Activated T-helper 17 cell treated with anti-CD3 and anti-CD28 coated beads, Interleukin-2, amount 50 U/mL, for 72 hours (primary cell): ENCODE measurements at regions not wholly inside any gene's neighbourhood (a gene's known extent, or its start where the extent isn't known, plus 50 kb on each side); places are given as distances from the start of the nearest gene placed in this dataset.
"Not testable (repeated sequence)": the region's sequence is repeated elsewhere in the genome, so short reads cannot be mapped to it uniquely, and the experiment has no call there.

Experiments used
- ATAC-seq: fragments of 150-1000 bp; cut with Tn5 transposase; replicated peaks from 2 replicates; pipeline ENCODE4 v1.10.0; 2021; ENCODE audit warnings: mild to moderate bottlenecking, moderate library complexity
- H3K27ac Mint-ChIP-seq: one replicate; pipeline ENCODE4 v1.8.0; 2022; ENCODE audit warnings: mixed read lengths
- H3K27me3 Mint-ChIP-seq: one replicate; pipeline ENCODE4 v1.8.0; 2022; ENCODE audit warnings: mixed read lengths
- H3K36me3 Mint-ChIP-seq: one replicate; pipeline ENCODE4 v1.8.0; 2022; ENCODE audit warnings: low read depth, mild to moderate bottlenecking, mixed read lengths
- H3K4me1 Mint-ChIP-seq: one replicate; pipeline ENCODE4 v1.8.0; 2022; ENCODE audit warnings: mixed read lengths
- H3K4me3 Mint-ChIP-seq: one replicate; pipeline ENCODE4 v1.8.0; 2022; ENCODE audit warnings: mild to moderate bottlenecking, mixed read lengths
- H3K9me3 Mint-ChIP-seq: one replicate; pipeline ENCODE4 v1.8.0; 2022; ENCODE audit warnings: mixed read lengths

DNA sequence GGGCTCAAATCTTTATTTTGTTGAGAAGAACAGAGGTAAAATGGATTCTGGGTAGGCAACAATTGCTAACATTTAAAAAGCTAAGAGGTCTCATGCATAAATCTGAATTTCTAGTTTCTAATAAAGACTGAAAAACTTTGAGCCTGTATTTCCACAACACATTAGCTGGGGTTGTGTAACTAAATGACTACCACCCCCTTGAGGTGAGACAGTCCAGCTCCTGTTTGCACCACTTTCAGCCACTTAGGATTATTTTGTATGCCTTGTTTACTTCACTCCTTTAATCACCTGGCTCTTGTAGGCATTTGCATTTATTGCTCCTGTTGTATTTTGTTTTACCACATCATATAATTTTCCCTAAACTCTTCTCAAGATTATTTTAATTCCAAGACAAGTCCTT lies 376.6 kb downstream of the PTH2R start:
- H3K4me1 Mint-ChIP-seq: no peaks in the 10 kb centered on the region
- no peaks in the 10 kb centered on the region for H3K27me3 Mint-ChIP-seq
- H3K4me3 Mint-ChIP-seq: no peak overlapping the region
- H3K27ac Mint-ChIP-seq: no peak overlapping the region
- no peaks in the 10 kb centered on the region for H3K36me3 Mint-ChIP-seq
- no peak for ATAC-seq
- no peaks in the 10 kb centered on the region for H3K9me3 Mint-ChIP-seq

DNA sequence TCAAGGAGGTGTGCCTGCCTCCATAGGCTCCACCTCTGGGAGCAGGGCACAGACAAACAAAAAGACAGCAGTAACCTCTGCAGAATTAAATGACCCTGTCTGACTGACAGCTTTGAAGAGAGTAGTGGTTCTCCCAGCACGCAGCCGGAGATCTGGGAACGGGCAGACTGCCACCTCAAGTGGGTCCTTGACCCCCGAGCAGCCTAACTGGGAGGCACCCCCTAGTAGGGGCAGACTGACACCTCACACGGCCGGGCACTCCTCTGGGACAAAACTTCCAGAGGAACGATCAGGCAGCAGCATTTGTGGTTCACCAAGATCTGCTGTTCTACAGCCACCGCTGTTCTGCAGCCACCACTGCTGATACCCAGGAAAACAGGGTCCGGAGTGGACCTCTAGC lies 378.2 kb downstream of the PTH2R start:
- not testable (repeated sequence) for ATAC-seq, H3K4me3 Mint-ChIP-seq, H3K9me3 Mint-ChIP-seq, H3K4me1 Mint-ChIP-seq, H3K36me3 Mint-ChIP-seq, H3K27ac Mint-ChIP-seq, H3K27me3 Mint-ChIP-seq

DNA sequence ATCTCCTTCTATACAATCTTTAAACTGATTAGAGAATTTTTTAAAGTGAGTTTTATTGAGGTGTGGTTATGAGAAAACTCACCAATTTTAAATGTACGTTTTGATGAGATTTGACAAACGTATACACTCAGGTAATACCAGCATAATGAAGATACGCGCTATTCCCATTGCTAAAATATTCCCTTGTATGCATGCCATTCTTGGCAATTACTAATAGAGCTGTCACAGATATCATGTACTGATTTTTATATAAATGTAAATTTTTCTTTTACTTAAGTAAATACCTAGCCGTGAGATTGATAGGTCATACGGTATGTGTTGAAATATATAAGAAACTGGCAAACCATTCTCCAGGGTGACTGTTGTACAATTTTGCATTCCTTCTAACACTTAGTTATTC lies 384.7 kb downstream of the PTH2R start:
- H3K9me3 Mint-ChIP-seq: no peaks in the 10 kb centered on the region
- no peaks in the 10 kb centered on the region for H3K27me3 Mint-ChIP-seq
- no peak overlapping the region for H3K4me3 Mint-ChIP-seq
- H3K4me1 Mint-ChIP-seq: no peaks in the 10 kb centered on the region
- no peak for ATAC-seq
- H3K27ac Mint-ChIP-seq: no peak overlapping the region
- no peaks in the 10 kb centered on the region for H3K36me3 Mint-ChIP-seq

DNA sequence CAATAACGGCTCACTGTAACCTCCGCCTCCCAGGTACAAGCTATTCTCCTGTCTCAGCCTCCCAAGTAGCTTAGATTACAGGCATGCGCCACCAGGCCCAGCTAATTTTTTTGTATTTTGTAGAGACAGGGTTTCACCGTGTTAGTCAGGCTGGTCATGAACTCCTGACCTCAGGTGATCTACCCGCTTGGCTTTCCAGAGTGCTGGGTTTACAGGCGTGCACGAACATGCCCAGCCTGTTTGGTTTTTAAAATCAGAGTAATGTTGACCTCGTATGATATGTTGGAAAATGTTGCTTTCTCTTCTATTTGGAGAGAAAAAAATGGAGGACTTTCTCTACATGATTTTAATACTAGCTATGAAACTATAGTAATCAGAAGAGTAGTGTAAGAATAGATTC lies 386.2 kb downstream of the PTH2R start:
- Mint-ChIP-seq H3K36me3 (no peaks in the 10 kb centered on the region), H3K27me3 (no peaks in the 10 kb centered on the region), H3K9me3 (no peaks in the 10 kb centered on the region), H3K27ac (no peak overlapping the region), H3K4me1 (no peaks in the 10 kb centered on the region), H3K4me3 (no peak overlapping the region)
- ATAC-seq: no peak

DNA sequence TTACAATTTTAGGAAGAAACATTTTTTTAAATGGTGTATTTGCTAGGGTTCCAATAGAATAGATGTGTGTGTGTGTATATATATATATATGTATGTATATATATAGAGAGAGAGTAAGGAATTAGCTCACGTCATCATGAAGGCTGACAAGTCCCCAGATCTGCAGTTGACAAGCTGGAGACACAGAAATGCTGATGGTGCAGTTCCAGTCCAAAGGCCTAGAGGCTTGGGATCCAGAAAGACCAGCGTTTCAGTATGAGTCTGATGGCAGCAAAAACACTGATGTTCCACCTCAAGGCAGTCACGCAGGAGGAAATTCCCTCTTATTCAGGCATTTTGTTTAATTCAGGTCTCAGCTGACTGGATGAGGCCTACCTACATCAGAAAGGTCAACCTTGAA lies 386.8 kb downstream of the PTH2R start:
- H3K4me1 Mint-ChIP-seq: no peaks in the 10 kb centered on the region
- H3K4me3 Mint-ChIP-seq: no peak overlapping the region
- no peak for ATAC-seq
- H3K36me3 Mint-ChIP-seq: no peaks in the 10 kb centered on the region
- no peak overlapping the region for H3K27ac Mint-ChIP-seq
- H3K9me3 Mint-ChIP-seq: no peaks in the 10 kb centered on the region
- no peaks in the 10 kb centered on the region for H3K27me3 Mint-ChIP-seq

DNA sequence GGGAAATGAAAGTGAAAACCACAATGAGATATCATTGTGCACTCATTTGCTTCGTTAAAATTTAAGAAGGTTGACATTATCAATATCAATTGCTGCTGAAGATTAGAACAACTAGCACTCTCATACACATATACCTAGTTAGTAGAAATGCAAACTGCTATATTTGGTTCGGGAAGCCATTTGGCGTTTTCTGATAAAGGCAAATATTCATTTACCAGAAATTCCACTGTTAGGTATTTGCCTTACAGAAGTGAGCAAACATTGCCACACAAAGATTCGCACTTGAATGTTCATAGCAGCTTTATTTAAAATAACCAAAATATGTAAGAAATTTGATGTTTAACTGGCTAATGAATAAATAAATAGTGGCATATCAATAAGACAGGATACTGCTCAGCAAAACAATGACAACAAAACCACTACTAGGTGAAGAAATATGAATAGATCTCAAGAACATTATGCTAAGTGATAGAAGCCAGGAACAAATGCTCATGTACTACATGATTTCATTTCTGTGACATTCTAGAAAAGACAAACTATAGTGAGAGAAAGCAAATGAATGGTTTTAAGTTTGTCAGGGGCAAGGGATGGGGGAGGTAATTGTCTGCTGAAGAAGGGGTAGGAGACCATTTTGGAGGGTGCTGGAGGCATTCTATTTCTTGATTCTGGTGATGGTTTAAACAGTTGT lies 387.8 kb downstream of the PTH2R start:
- H3K4me3 Mint-ChIP-seq: no peak overlapping the region
- ATAC-seq: no peak
- no peaks in the 10 kb centered on the region for H3K36me3 Mint-ChIP-seq
- H3K27me3 Mint-ChIP-seq: no peaks in the 10 kb centered on the region
- H3K27ac Mint-ChIP-seq: no peak overlapping the region
- H3K4me1 Mint-ChIP-seq: no peaks in the 10 kb centered on the region
- no peaks in the 10 kb centered on the region for H3K9me3 Mint-ChIP-seq

DNA sequence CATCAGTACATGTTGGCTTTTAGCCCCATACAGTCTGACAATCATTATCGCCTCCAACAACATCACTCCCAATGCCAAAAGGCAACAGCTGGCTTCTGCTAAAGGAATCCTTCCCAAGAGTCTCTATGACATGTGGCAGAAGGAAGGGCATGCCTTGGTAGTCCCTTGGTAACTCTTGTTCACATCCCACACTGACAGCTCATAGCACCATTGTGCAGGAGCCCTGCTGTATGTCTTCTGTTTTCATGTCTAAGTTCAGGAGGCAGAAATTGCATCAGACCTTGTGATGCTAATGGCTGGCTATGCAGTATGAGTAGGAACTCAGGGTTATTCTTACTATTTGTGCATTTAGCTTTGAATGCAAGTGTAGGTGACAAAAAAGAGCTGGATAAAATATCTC lies 392.1 kb downstream of the PTH2R start:
- no peak for ATAC-seq
- H3K27me3 Mint-ChIP-seq: no peaks in the 10 kb centered on the region
- H3K4me1 Mint-ChIP-seq: no peaks in the 10 kb centered on the region
- peaks cover 3% of the 10 kb centered on the region for H3K9me3 Mint-ChIP-seq
- H3K4me3 Mint-ChIP-seq: no peak overlapping the region
- no peak overlapping the region for H3K27ac Mint-ChIP-seq
- no peaks in the 10 kb centered on the region for H3K36me3 Mint-ChIP-seq

DNA sequence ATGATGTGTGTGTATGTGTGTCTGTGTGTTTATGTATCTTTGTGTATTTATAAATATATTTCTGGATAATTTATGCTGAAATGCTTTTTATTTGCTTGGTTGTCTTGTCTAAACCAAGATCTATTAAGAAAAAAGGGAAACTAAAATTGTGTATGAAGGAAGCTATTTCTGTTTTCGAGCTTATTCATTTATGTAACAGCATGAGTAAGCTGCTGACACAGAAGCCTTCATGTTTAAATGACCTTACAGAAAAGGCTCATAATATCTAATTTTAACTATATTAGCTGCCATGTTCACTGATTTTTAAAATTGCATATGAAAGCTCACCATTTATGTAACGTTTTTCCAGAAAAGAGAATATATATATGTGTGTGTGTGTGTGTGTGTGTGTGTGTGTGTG lies 392.8 kb downstream of the PTH2R start:
- Mint-ChIP-seq H3K4me3 (no peak overlapping the region), H3K36me3 (no peaks in the 10 kb centered on the region), H3K9me3 (peaks cover 3% of the 10 kb centered on the region), H3K27me3 (no peaks in the 10 kb centered on the region), H3K27ac (no peak overlapping the region), H3K4me1 (no peaks in the 10 kb centered on the region)
- no peak for ATAC-seq

DNA sequence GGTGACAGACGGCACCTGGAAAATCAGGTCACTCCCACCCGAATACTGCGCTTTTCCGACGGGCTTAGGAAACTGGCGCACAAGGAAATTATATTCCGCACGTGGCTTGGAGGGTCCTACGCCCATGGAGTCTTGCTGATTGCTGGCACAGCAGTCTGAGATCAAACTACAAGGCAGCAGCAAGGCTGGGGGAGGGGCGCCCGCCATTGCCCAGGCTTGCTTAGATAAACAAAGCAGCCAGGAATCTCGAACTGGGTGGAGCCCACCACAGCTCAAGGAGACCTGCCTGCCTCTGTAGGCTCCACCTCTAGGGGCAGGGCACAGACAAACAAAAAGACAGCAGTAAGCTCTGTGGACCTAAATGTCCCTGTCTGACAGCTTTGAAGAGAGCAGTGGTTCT lies 394.3 kb downstream of the PTH2R start:
- H3K27ac Mint-ChIP-seq, H3K4me1 Mint-ChIP-seq, H3K27me3 Mint-ChIP-seq, H3K36me3 Mint-ChIP-seq, ATAC-seq, H3K9me3 Mint-ChIP-seq, H3K4me3 Mint-ChIP-seq: not testable (repeated sequence)

DNA sequence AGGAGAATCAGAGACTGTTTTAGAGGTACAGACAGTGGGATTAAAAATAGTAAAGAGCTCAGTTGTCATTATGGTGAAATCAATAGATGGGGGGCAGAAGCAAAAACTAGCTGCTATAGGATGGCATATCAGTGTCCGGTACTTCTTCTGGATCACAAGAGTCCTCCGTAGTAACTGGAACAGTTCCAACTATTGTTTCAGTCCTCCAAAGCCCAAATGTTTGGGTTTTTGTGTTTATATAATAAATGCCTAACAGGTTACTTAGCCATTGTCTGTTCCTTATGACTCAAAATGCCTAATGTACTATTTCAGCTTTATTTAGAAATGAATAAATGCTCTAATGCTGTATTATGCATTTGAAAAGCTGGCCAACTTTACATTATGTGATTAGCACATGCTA lies 401.2 kb downstream of the PTH2R start:
- H3K27me3 Mint-ChIP-seq: no peaks in the 10 kb centered on the region
- H3K4me1 Mint-ChIP-seq: no peaks in the 10 kb centered on the region
- H3K27ac Mint-ChIP-seq: no peak overlapping the region
- H3K9me3 Mint-ChIP-seq: no peaks in the 10 kb centered on the region
- H3K36me3 Mint-ChIP-seq: no peaks in the 10 kb centered on the region
- H3K4me3 Mint-ChIP-seq: no peak overlapping the region
- no peak for ATAC-seq

DNA sequence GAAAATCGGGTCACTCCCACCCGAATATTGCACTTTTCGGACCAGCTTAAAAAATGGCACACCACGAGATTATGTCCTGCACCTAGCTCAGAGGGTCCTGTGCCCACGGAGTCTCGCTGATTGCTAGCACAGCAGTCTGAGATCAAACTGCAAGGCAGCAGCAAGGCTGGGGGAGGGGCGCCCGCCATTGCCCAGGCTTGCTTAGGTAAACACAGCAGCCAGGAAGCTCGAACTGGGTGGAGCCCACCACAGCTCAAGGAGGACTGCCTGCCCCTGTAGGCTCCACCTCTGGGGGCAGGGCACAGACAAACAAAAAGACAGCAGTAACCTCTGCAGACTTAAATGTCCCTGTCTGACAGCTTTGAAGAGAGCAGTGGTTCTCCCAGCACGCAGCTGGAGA lies 405.3 kb downstream of the PTH2R start:
- H3K36me3 Mint-ChIP-seq, H3K9me3 Mint-ChIP-seq, H3K4me1 Mint-ChIP-seq, H3K4me3 Mint-ChIP-seq, H3K27ac Mint-ChIP-seq, H3K27me3 Mint-ChIP-seq, ATAC-seq: not testable (repeated sequence)

DNA sequence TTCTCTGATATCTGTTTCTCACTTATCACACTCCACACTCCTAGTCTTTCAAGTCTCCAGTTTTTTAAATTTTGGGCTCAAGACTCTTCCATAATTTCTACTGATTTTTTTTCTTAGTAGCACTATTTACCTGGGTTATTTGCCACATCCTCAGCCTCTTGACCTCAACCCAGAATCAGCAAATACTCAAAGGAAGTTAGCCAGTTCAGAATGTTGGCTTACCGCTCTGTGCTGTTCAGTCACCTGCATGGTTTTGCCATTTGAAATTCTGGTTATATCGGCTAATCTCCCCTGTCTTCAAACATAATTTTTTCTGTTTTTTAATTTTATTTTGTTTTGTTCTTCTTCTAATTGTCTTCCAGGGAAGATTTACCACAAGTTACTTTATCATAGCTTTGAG lies 412.6 kb downstream of the PTH2R start:
- H3K36me3 Mint-ChIP-seq: no peaks in the 10 kb centered on the region
- no peak for ATAC-seq
- no peak overlapping the region for H3K27ac Mint-ChIP-seq
- H3K4me3 Mint-ChIP-seq: no peak overlapping the region
- peaks cover 4% of the 10 kb centered on the region for H3K9me3 Mint-ChIP-seq
- no peaks in the 10 kb centered on the region for H3K27me3 Mint-ChIP-seq
- H3K4me1 Mint-ChIP-seq: no peaks in the 10 kb centered on the region

DNA sequence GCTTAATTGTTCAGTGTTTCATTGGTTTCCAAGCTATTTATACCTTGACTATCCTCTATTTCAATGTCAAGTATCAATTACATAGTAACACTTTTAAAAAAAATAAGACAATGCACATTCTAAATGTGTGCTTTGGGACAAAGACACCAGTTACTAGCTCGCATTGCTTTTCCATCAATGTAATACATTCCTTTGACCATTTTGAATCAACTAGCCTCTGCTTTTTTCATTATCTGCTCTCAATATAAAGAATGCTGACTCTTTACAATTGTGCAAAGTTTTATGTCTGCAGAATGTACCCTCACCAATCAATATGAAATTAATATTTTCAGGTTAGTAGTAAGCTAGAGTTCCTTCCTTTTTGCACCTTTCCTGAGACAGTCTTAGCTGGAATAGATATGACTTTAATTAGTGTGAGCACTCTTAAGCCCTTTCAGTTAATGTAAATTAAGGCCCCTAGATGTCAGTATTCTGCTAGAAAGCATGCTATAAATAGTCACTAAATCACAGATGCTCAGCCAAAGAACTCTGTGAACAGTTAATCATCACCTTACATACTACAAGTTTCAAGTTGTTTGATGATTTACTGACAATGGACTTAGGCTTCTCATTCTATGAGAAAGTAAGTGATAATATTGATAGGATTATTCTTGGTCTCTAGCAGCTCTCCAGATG lies 413.6 kb downstream of the PTH2R start:
- Mint-ChIP-seq H3K4me3 (no peak overlapping the region), H3K27ac (no peak overlapping the region), H3K36me3 (no peaks in the 10 kb centered on the region), H3K4me1 (no peaks in the 10 kb centered on the region), H3K9me3 (peaks cover 4% of the 10 kb centered on the region), H3K27me3 (no peaks in the 10 kb centered on the region)
- no peak for ATAC-seq

DNA sequence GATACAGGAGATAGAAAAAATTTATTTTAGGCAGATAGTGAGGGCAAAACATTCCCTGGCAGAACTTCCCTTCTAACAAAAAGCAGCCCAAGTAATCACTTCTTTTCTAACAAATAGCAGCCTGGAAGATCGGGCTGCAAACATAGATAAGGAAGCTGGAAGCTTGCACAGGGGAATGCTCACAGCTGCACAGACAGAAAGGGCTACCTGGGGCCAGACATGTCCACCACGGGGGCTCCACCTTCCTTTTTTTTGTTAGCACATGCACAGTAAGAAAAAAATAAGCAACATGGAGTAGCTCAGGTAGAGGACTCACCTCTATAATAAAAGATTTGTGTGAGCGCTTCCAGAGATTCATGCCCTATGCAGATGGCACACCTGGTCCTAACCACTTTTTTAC lies 420.5 kb downstream of the PTH2R start:
- Mint-ChIP-seq H3K36me3 (no peaks in the 10 kb centered on the region), H3K9me3 (no peaks in the 10 kb centered on the region), H3K27ac (no peak overlapping the region), H3K4me3 (no peak overlapping the region), H3K27me3 (no peaks in the 10 kb centered on the region), H3K4me1 (no peaks in the 10 kb centered on the region)
- no peak for ATAC-seq

DNA sequence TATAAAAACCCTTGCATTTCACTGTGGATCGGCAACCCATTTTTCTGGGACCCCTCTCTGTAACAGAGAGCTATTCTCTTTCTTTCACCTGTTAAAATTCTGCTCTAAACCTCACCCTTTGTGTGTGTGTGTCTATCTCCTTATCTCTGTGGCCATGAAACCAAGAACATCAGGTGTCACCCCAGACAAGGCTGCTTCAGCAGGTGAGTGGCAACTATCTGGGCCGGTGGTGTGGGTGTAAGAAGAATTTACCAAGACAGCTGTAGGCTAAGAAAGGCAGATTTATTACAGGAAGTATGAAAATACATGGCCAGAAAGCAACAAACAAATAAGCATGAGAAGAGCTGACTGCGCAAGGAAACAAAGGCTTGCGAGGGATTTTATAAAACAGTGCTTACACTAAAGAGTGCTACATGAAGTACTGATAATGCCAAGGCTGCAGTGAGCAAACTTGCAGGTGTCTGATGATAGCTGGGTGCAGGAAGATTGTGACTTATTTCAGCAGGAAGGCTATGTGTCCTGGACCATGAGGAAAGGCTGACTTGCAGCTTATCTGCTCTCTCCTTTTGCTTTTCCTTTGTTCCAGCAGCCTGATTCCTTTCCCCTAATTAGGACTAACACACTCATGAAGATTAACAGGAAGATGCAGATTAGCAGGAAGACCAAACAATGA lies 421.1 kb downstream of the PTH2R start:
- no peak overlapping the region for H3K27ac Mint-ChIP-seq
- no peaks in the 10 kb centered on the region for H3K9me3 Mint-ChIP-seq
- ATAC-seq: no peak
- H3K36me3 Mint-ChIP-seq: no peaks in the 10 kb centered on the region
- no peaks in the 10 kb centered on the region for H3K4me1 Mint-ChIP-seq
- H3K27me3 Mint-ChIP-seq: no peaks in the 10 kb centered on the region
- H3K4me3 Mint-ChIP-seq: no peak overlapping the region
